Transverse colon (tissue), 3 donors: ENCODE measurements at regions not wholly inside any gene's neighbourhood (a gene's known extent, or its start where the extent isn't known, plus 50 kb on each side); places are given as distances from the start of the nearest gene placed in this dataset.

Experiments used
- CTCF ChIP-seq, 5 experiments: fragments of 200-600 bp in 3 of 5; fragments of 450-650 bp in 2 of 5; sonication (generic) in 3 of 5; IDR thresholded peaks; 1 replicate in 2 of 5; 2 replicates in 3 of 5; pipeline ENCODE4 v1.5.1; 2016 to 2017; ENCODE audit warnings: antibody characterized with exemption in 5 of 5, inconsistent platforms in 3 of 5, mild to moderate bottlenecking in 2 of 5, moderate library complexity in 1 of 5
- POLR2A ChIP-seq: fragments of 450-650 bp; IDR thresholded peaks from one replicate; pipeline ENCODE4 v1.6.1; 2016; ENCODE audit warnings: antibody characterized with exemption, mild to moderate bottlenecking, moderate library complexity

GRCh38 chr2:198700319-198700718, 757.4 kb downstream of the SATB2 start:
- TF ChIP-seq CTCF (IDR thresholded peaks at IDR 0.05): no peak
- no peak for TF ChIP-seq POLR2A
